ENCODE measurements at regions not wholly inside any gene's neighbourhood (a gene's known extent, or its start where the extent isn't known, plus 50 kb on each side); places are given as distances from the start of the nearest gene placed in this dataset.

- no peak for TF ChIP-seq EZH2phosphoT487 (IDR thresholded peaks at IDR 0.05; ENCODE audit: borderline replicate concordance, low read depth, low read length)
- TF ChIP-seq CTCF (conservative IDR thresholded peaks at IDR 0.05; ENCODE audit: low read length), result no peak
Measured at GRCh38 chr15:87429754-87430153, 826.8 kb downstream of the NTRK3 start.

Data from OCI-LY7 (cell line).